ENCODE measurements at regions not wholly inside any gene's neighbourhood (a gene's known extent, or its start where the extent isn't known, plus 50 kb on each side); places are given as distances from the start of the nearest gene placed in this dataset.

GRCh38 chr13:84816567-84817105 is 934.4 kb upstream of the SLITRK1 start:
- TF ChIP-seq CTCF (IDR thresholded peaks at IDR 0.05) (no peak), EP300 (IDR thresholded peaks at IDR 0.05) (no peak), POLR2A (IDR thresholded peaks at IDR 0.05) (no peak)

Measured in stomach (tissue), 4 donors.